GM23248 (cell line): ENCODE measurements at regions not wholly inside any gene's neighbourhood (a gene's known extent, or its start where the extent isn't known, plus 50 kb on each side); places are given as distances from the start of the nearest gene placed in this dataset.

Source experiments
- EZH2 ChIP-seq: fragments of 200-600 bp; sonication (generic); IDR thresholded peaks from 2 replicates; pipeline ENCODE4 v1.6.1; 2018; ENCODE audit warnings: antibody characterized with exemption, mild to moderate bottlenecking; ENCODE audit not compliant: insufficient read depth, poor library complexity, severe bottlenecking
- EZH2phosphoT487 ChIP-seq: fragments of 200-600 bp; sonication (generic); IDR thresholded peaks from 2 replicates; pipeline ENCODE4 v1.6.1; 2018; ENCODE audit warnings: antibody characterized with exemption, moderate library complexity, mild to moderate bottlenecking, low read depth; ENCODE audit not compliant: insufficient read depth

DNA sequence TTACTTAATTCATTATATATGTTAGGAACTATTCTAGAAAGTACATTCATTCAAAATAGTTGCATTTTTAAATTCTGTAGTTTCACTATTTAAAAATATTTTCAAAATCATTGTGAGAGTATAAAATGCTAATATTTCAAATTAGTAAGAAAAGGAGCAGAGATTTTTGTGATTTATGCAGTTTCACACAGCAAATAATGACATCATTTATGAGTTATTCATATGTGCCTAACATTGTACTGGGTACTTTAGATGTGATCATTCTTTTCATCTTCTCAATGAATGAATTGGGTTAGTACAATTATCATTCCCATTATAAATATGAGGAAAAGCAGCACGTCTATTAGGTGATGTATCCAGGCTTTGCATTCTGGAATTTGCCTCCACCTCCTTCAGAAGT is 1451.0 kb upstream of the IGFBP7 start:
- no peak for TF ChIP-seq EZH2
- TF ChIP-seq EZH2phosphoT487, result no peak
